ENCODE measurements at regions not wholly inside any gene's neighbourhood (a gene's known extent, or its start where the extent isn't known, plus 50 kb on each side); places are given as distances from the start of the nearest gene placed in this dataset.

DNA sequence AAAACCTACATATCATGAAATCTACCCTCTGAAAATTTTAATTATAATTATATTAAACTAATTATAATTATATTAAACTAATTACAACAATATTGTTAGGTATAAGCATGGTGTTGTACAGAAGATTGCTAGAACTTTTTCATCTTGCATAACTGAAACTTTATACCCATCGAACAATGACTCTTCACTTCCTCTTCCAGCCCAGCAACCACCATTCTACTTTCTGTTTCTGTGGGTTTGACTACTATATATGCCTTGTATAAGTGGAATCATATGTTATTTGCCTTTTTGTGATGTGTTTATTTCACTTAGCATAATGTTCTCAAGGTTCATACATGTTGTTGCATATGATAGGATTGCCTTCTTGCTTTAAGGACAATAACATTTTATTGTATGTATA lies 274.2 kb upstream of the CCNH start:
- H3K27ac ChIP-seq (replicated peaks; ENCODE audit: low read length): no peak overlapping the region
- H2BK120ac ChIP-seq (ENCODE audit: low read depth, low read length): no peak overlapping the region
- H2BK12ac ChIP-seq (ENCODE audit: low read length): no peak overlapping the region
- no peak overlapping the region for H2AK5ac ChIP-seq (ENCODE audit: low read depth, low read length)
- no peaks in the 10 kb centered on the region for H3K9me3 ChIP-seq (replicated peaks in 1 of 2; ENCODE audit: control insufficient read depth in 2 of 2, insufficient read depth in 1 of 2, low read depth in 1 of 2, low read length in 2 of 2)
- no CpG with 5 or more reads among the region's 1 CpG for WGBS, 2 donors (ENCODE audit: extremely low coverage in 2 of 2, insufficient read length in 2 of 2, insufficient replicate concordance in 1 of 2)
- H4K8ac ChIP-seq (ENCODE audit: low read depth, low read length): no peak overlapping the region
- H3K14ac ChIP-seq (ENCODE audit: low read length): no peak overlapping the region
- H3K79me1 ChIP-seq (ENCODE audit: low read depth, low read length): no peaks in the 10 kb centered on the region
- no peak overlapping the region for H3K4me3 ChIP-seq (ENCODE audit: low read length in 2 of 2)
- no peak overlapping the region for H3K9ac ChIP-seq (ENCODE audit: low read depth, low read length, poor library complexity)
- no peaks in the 10 kb centered on the region for H3K36me3 ChIP-seq (replicated peaks in 1 of 2; ENCODE audit: control insufficient read depth in 2 of 2, insufficient read depth in 2 of 2, low read length in 2 of 2)
- no peak overlapping the region for H3K4ac ChIP-seq (ENCODE audit: low read length)
- no peaks in the 10 kb centered on the region for H3K4me1 ChIP-seq (ENCODE audit: control insufficient read depth in 2 of 2, insufficient read depth in 1 of 2, low read depth in 1 of 2, low read length in 2 of 2)
- H3K18ac ChIP-seq (ENCODE audit: low read length): no peak overlapping the region
- H3K23ac ChIP-seq (ENCODE audit: low read depth, low read length, poor library complexity): no peak overlapping the region
- no peak overlapping the region for H4K91ac ChIP-seq (ENCODE audit: low read depth, low read length, poor library complexity)
- no peak overlapping the region for H2BK5ac ChIP-seq (ENCODE audit: low read length)
- H3K27me3 ChIP-seq (ENCODE audit: control insufficient read depth in 3 of 3, insufficient read depth in 3 of 3, low read depth in 1 of 3, low read length in 3 of 3): no peaks in the 10 kb centered on the region
- no peak overlapping the region for H2AFZ ChIP-seq (ENCODE audit: low read length)
- no peak overlapping the region for H2BK15ac ChIP-seq (ENCODE audit: low read length)
- H3K4me2 ChIP-seq (ENCODE audit: insufficient read depth, low read length, poor library complexity, severe bottlenecking): no peak overlapping the region
- no peak for DNase-seq (ENCODE audit: low spot score)

DNA sequence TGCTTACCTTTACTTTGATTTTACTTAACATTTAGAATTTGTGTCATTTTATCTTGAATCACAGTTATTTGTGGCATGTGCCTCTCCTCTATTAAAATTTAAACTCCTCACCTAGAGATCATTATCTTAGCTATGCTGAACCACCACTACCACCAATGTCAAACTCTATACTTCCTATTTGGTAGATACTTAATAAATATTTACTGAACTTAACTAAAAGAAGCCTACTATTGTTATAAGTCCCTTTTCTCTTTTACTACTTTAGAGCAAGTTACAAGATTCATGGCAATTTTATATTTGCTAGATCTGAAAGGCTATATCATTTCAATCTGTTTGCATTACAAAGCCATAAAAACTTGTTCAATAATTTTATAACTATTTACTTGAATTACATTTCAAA lies 273.3 kb upstream of the CCNH start:
- H3K27ac ChIP-seq (replicated peaks; ENCODE audit: low read length): no peak overlapping the region
- H2AFZ ChIP-seq (ENCODE audit: low read length): no peak overlapping the region
- DNase-seq (ENCODE audit: low spot score): no peak
- H3K27me3 ChIP-seq (ENCODE audit: control insufficient read depth in 3 of 3, insufficient read depth in 3 of 3, low read depth in 1 of 3, low read length in 3 of 3): no peaks in the 10 kb centered on the region
- no peak overlapping the region for H2AK5ac ChIP-seq (ENCODE audit: low read depth, low read length)
- H3K9ac ChIP-seq (ENCODE audit: low read depth, low read length, poor library complexity): no peak overlapping the region
- no peak overlapping the region for H2BK120ac ChIP-seq (ENCODE audit: low read depth, low read length)
- H2BK5ac ChIP-seq (ENCODE audit: low read length): no peak overlapping the region
- H3K4me3 ChIP-seq (ENCODE audit: low read length in 2 of 2): no peak overlapping the region
- no peak overlapping the region for H4K91ac ChIP-seq (ENCODE audit: low read depth, low read length, poor library complexity)
- H2BK12ac ChIP-seq (ENCODE audit: low read length): no peak overlapping the region
- H2BK15ac ChIP-seq (ENCODE audit: low read length): no peak overlapping the region
- no peak overlapping the region for H3K18ac ChIP-seq (ENCODE audit: low read length)
- no peaks in the 10 kb centered on the region for H3K79me1 ChIP-seq (ENCODE audit: low read depth, low read length)
- no peaks in the 10 kb centered on the region for H3K4me1 ChIP-seq (ENCODE audit: control insufficient read depth in 2 of 2, insufficient read depth in 1 of 2, low read depth in 1 of 2, low read length in 2 of 2)
- H3K14ac ChIP-seq (ENCODE audit: low read length): no peak overlapping the region
- no peak overlapping the region for H3K4me2 ChIP-seq (ENCODE audit: insufficient read depth, low read length, poor library complexity, severe bottlenecking)
- H3K9me3 ChIP-seq (replicated peaks in 1 of 2; ENCODE audit: control insufficient read depth in 2 of 2, insufficient read depth in 1 of 2, low read depth in 1 of 2, low read length in 2 of 2): no peaks in the 10 kb centered on the region
- no peak overlapping the region for H4K8ac ChIP-seq (ENCODE audit: low read depth, low read length)
- H3K36me3 ChIP-seq (replicated peaks in 1 of 2; ENCODE audit: control insufficient read depth in 2 of 2, insufficient read depth in 2 of 2, low read length in 2 of 2): no peaks in the 10 kb centered on the region
- H3K23ac ChIP-seq (ENCODE audit: low read depth, low read length, poor library complexity): no peak overlapping the region
- H3K4ac ChIP-seq (ENCODE audit: low read length): no peak overlapping the region

DNA sequence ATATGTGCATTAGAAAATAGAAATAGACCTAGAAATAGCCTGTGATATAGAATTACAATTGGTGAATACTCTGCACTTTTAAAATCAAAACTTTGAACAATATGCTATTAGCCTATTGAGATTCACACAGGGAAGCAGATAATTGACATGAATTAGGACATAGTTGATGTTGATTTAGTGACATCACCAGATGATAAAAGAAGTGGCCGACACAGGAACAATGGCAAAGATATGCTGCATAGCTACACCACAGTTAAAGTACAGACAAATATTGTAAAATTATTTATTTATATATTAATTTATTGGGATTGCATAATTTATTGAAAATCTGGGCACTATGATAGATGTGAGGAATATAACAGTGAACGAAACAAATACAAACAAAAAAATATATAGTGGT lies 261.5 kb upstream of the CCNH start:
- no peak overlapping the region for H2AFZ ChIP-seq (ENCODE audit: low read length)
- no peak overlapping the region for H3K4me3 ChIP-seq (ENCODE audit: low read length in 2 of 2)
- H3K14ac ChIP-seq (ENCODE audit: low read length): no peak overlapping the region
- DNase-seq (ENCODE audit: low spot score): no peak
- no CpG with 5 or more reads among the region's 2 CpGs for WGBS, 2 donors (ENCODE audit: extremely low coverage in 2 of 2, insufficient read length in 2 of 2, insufficient replicate concordance in 1 of 2)
- no peaks in the 10 kb centered on the region for H3K79me1 ChIP-seq (ENCODE audit: low read depth, low read length)
- H3K36me3 ChIP-seq (replicated peaks in 1 of 2; ENCODE audit: control insufficient read depth in 2 of 2, insufficient read depth in 2 of 2, low read length in 2 of 2): no peaks in the 10 kb centered on the region
- no peak overlapping the region for H3K4ac ChIP-seq (ENCODE audit: low read length)
- H2BK15ac ChIP-seq (ENCODE audit: low read length): no peak overlapping the region
- H2BK120ac ChIP-seq (ENCODE audit: low read depth, low read length): no peak overlapping the region
- no peak overlapping the region for H3K9ac ChIP-seq (ENCODE audit: low read depth, low read length, poor library complexity)
- no peaks in the 10 kb centered on the region for H3K4me1 ChIP-seq (ENCODE audit: control insufficient read depth in 2 of 2, insufficient read depth in 1 of 2, low read depth in 1 of 2, low read length in 2 of 2)
- no peaks in the 10 kb centered on the region for H3K9me3 ChIP-seq (replicated peaks in 1 of 2; ENCODE audit: control insufficient read depth in 2 of 2, insufficient read depth in 1 of 2, low read depth in 1 of 2, low read length in 2 of 2)
- H3K18ac ChIP-seq (ENCODE audit: low read length): no peak overlapping the region
- H4K91ac ChIP-seq (ENCODE audit: low read depth, low read length, poor library complexity): no peak overlapping the region
- H3K27me3 ChIP-seq (ENCODE audit: control insufficient read depth in 3 of 3, insufficient read depth in 3 of 3, low read depth in 1 of 3, low read length in 3 of 3): no peaks in the 10 kb centered on the region
- no peak overlapping the region for H2AK5ac ChIP-seq (ENCODE audit: low read depth, low read length)
- H3K4me2 ChIP-seq (ENCODE audit: insufficient read depth, low read length, poor library complexity, severe bottlenecking): no peak overlapping the region
- H3K27ac ChIP-seq (replicated peaks; ENCODE audit: low read length): no peak overlapping the region
- no peak overlapping the region for H4K8ac ChIP-seq (ENCODE audit: low read depth, low read length)
- H3K23ac ChIP-seq (ENCODE audit: low read depth, low read length, poor library complexity): no peak overlapping the region
- H2BK5ac ChIP-seq (ENCODE audit: low read length): no peak overlapping the region
- no peak overlapping the region for H2BK12ac ChIP-seq (ENCODE audit: low read length)

DNA sequence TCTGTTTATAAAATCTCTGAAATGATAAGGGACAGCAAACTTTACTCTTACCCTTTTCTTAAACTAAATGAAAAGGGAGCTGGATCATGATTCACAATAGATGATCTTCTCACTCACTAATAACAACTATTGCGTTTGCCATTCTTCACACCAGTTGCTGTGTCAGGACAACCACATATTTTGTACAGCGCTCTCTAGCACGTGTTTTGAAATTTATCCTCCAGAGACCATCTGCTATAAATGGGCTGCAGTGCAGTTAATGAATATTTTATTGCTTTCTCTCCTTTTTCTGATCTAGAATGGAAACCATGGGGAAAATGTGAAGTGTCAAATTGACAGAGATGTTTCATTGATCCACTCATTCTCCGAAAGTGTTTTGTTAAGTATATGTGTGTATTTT lies 258.4 kb upstream of the CCNH start:
- no peak overlapping the region for H4K91ac ChIP-seq (ENCODE audit: low read depth, low read length, poor library complexity)
- no peak overlapping the region for H2BK5ac ChIP-seq (ENCODE audit: low read length)
- H3K4ac ChIP-seq (ENCODE audit: low read length): no peak overlapping the region

More for the DNA sequence above, 258.4 kb upstream of the CCNH start:
- Histone ChIP-seq H4K8ac (ENCODE audit: low read depth, low read length) (no peak overlapping the region), H2BK12ac (ENCODE audit: low read length) (no peak overlapping the region), H3K4me2 (ENCODE audit: insufficient read depth, low read length, poor library complexity, severe bottlenecking) (no peak overlapping the region), H3K79me1 (ENCODE audit: low read depth, low read length) (no peaks in the 10 kb centered on the region), H3K23ac (ENCODE audit: low read depth, low read length, poor library complexity) (no peak overlapping the region), H2BK120ac (ENCODE audit: low read depth, low read length) (no peak overlapping the region), H3K9me3 (replicated peaks in 1 of 2; ENCODE audit: control insufficient read depth in 2 of 2, insufficient read depth in 1 of 2, low read depth in 1 of 2, low read length in 2 of 2) (no peaks in the 10 kb centered on the region), H2AK5ac (ENCODE audit: low read depth, low read length) (no peak overlapping the region), H2BK15ac (ENCODE audit: low read length) (no peak overlapping the region), H3K9ac (ENCODE audit: low read depth, low read length, poor library complexity) (no peak overlapping the region), H3K4me1 (ENCODE audit: control insufficient read depth in 2 of 2, insufficient read depth in 1 of 2, low read depth in 1 of 2, low read length in 2 of 2) (no peaks in the 10 kb centered on the region), H3K14ac (ENCODE audit: low read length) (no peak overlapping the region), H3K27me3 (ENCODE audit: control insufficient read depth in 3 of 3, insufficient read depth in 3 of 3, low read depth in 1 of 3, low read length in 3 of 3) (no peaks in the 10 kb centered on the region), H3K4me3 (ENCODE audit: low read length in 2 of 2) (no peak overlapping the region), H3K27ac (replicated peaks; ENCODE audit: low read length) (no peak overlapping the region), H3K18ac (ENCODE audit: low read length) (no peak overlapping the region), H3K36me3 (replicated peaks in 1 of 2; ENCODE audit: control insufficient read depth in 2 of 2, insufficient read depth in 2 of 2, low read length in 2 of 2) (no peaks in the 10 kb centered on the region), H2AFZ (ENCODE audit: low read length) (no peak overlapping the region)
- no CpG with 5 or more reads among the region's 4 CpGs for WGBS, 2 donors (ENCODE audit: extremely low coverage in 2 of 2, insufficient read length in 2 of 2, insufficient replicate concordance in 1 of 2)
- DNase-seq (ENCODE audit: low spot score): no peak

Measured in neuronal stem cell (in vitro differentiated cells).